ENCODE measurements at regions not wholly inside any gene's neighbourhood (a gene's known extent, or its start where the extent isn't known, plus 50 kb on each side); places are given as distances from the start of the nearest gene placed in this dataset.
A peak's percentile ranks its signal among the peaks of the same experiment; 100 is the strongest.

DNA sequence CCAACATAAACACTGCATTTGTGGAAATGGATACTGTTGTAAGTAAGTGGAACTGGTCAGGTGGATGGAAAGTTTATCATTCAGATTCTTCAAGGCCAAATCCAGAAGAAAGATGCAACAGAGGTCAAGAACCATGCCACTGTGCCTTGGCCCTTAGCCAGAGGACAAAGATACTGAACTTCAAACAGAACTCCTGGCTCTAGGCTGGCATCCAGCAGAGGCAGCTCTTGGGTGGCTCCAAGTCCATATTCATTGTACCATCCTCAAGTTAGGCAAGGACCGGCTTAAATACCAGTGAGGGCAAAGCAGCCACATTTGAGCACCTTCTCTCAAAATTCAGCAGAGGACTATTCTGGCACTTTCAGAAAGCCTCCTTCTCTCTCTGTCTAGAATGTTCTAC, 53.2 kb downstream of the DNAAF9 start:
- DNase-seq (ENCODE audit: low spot score): no peak

DNA sequence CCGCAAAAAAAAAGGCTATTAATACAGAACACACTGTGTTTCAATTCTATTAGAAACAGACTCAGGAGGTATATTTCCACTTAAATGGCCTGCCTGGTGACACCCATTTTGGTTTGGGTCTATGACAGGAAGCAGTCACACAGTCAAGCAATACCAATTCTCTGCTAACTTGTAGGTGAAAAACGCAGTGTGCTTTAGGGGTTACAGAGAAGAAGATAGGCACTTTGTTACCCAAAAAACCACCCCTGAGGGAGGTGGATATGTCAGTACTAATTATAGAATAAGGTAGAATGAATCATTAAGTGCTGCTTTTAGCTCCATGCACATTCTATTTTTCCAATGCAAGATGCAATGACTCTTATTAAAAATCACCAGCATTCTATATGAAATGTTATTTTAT, 53.8 kb downstream of the DNAAF9 start:
- no peak for DNase-seq (ENCODE audit: low spot score)

DNA sequence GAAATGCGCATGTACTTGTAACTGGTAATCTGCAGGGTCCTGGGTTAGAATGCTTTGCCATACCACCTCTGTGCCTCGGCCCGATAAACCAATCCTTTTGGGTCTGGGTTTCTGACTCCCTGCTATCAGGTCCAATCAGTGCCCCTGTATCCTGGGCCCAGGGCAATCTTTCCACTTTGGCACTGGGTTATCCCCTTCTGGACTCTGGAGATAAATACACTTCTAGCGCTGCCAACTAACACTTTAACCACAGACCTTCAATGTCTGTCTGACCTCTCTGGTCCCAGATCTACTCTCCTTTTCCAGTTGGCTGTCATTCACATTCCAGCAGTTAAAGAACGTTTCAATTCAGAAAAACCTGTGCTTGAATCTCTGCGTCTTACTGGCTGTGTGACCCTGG, 55.3 kb downstream of the DNAAF9 start:
- DNase-seq (ENCODE audit: low spot score): no peak

DNA sequence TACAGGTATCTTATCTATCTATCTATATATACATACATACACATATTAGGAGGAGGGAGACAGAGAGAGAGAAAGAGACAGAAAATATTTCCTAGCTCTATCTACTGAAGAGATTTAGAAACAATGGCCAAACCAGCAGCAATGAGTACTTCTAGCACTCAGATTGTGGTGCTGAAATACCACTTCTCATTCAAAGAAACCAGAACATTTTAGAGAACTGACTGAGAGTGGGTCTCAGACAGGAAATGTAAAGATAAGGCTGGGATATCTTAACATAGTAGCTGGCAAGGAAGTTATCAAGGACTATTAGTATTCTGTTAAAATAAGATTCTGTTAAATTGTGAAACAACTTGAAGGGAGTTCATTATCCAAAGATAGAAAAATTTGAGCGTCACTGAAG, 57.0 kb downstream of the DNAAF9 start:
- DNase-seq (ENCODE audit: low spot score): no peak

DNA sequence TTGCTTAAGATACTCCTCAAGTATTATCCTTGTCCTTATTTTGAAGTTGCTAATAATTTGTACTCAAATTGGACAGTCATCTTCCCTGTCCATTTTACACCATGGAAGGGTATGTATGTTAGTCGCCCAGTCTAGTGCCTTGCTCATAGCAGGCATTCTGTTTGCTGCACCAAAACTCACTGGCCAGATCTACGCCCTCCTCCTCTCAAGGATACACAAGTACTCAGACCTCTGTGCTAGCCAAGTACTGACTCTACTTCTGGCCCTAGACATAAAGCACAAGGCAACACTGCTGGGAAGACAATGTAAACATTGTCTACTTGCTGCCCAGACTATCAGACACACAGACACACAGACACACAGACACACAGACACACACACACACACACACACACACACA, 57.7 kb downstream of the DNAAF9 start:
- no peak for DNase-seq (ENCODE audit: low spot score)

DNA sequence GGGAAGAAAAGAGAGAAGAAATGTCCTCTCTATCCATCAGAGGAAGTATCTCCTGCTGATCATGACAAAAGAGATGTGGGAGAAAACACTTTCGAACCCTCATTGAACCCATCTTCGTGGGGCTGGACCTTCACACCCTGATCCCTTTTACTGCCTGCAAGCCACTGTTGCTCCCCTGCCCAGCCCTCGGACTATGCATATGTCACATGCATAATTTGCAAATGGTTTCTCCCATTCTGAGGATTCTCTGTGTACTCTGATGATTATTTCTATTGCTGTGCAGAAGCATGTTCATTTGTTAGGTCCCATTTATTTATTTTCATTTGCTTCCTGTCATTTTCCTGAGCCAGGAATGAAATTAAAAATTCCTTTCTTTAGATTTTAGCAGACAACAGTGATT, 64.7 kb downstream of the DNAAF9 start:
- no peak for DNase-seq (ENCODE audit: low spot score)

DNA sequence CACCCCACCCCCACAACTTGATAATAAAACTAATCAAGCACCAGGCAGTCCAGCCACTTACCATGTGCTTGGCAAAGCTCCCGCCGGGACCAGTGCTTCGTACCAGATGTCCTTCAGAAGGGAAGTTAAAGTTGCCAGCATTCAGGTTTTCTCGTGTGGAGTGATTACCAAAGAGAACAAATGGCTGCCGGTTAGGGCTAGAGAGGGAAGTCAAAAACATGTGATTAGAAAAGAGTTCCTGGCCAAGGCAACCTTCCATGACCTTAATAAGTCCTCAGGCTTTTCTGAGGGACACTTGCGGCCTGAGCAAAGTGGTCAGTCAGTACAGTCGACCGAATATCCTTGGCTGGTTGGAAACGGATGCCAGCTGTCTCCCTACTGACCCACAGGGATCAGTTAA, 67.0 kb downstream of the DNAAF9 start:
- peak; percentile 76 for DNase-seq (ENCODE audit: low spot score)

DNA sequence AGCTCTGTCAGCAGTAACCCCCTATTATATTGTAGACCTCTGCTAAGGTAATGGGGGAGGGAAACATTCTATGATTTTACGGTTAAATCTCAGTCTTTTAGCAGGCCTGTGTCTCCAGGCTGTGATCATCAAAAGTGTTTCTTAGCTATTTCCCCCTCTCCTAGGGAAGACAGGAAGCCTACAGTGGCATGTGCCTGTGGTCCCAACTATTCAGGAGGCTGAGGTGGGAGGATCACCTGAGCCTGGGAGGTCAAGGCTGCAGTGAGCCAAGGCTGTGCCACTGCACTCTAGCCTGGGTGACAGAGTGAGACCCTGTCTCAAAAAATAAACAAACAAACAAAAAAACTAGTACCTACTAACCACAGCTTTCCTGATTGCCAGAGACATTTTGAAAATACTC, 67.9 kb downstream of the DNAAF9 start:
- DNase-seq (ENCODE audit: low spot score): no peak

DNA sequence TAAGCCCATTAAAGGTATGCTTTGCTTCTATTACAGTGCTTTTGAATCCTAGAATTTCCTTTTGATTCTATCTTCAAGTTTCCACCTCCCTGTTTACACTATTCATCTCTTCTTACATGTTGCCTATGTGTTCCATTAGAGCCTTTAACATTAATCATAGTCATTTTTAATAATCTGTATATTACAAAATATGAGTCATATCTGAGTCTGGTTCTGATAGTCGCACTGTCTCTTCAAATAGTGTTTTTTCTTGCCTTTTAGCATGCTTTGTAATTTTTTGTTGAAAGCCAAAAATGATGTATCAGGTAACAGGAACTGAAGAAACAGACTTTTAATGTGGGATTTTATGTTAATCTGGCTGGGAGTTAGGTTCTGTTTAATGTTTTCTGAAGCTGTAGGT, 68.4 kb downstream of the DNAAF9 start:
- no peak for DNase-seq (ENCODE audit: low spot score)

DNA sequence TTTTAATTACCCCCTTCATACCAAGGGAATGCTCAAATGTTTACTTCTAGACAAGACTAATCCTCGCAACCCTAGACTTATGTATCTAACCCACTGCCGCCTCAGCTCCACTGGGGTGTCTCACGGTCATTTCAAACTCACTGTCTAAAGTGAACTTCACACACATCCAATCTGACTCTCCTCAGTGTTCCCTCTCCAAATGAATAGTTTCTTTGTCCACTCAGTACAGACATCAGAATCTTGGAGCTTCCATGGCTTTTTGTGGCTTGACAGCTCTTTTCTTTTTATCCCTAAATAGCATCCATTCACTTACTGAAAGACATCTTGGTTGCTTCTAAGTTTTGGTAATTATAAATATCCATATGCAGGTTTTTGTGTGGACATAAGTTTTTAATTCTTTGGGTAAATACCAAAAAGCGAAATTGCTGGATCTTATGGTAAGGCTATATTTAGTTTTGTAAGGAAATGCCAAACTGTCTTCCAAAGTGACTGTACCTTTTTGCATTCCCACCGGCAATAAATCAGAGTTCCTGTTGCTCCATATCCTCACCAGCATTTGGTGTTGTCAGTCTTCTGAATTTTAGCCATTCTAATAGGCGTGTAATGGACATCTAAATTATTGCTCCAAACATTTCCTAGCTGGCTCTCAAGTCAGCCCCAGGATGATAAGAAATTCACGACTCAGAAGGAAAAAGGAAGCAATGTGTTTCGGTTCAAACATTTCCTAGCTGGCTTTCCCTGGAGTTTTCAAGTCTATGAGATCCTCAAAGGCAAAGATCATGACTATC, 73.1 kb downstream of the DNAAF9 start:
- DNase-seq (ENCODE audit: low spot score): peak; percentile 25

DNA sequence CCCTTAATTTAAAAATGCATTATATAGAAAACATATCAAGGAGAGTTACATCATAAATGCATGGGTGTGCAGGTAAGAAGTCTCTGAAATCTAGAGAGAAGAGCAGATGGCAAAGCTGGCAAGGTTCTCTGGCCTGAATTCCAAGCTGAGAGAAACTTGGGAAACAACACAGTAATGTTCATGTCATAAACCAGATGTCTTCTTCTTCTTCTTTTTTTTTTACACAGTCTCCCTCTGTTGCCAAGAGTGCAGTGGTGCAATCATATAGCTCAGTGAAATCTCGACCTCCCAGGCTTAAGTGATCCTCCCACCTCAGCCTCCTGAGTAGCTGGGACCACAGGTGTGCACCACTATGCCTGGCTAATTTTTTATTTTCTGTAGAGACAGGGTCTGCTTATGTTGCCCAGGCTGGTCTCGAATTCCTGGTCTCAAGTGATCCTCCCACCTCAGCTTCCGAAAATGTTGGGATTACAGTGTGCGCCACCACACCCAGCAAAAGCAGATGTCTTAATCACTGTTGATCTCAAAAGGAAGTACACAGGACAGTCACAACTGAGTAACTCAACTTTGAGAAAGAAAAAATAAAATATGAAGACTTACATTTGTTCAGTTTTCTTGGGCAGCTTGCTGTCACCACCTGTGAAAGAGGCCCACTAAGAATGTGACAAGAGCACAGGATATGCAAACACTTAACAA, 77.3 kb downstream of the DNAAF9 start:
- DNase-seq (ENCODE audit: low spot score): no peak

DNA sequence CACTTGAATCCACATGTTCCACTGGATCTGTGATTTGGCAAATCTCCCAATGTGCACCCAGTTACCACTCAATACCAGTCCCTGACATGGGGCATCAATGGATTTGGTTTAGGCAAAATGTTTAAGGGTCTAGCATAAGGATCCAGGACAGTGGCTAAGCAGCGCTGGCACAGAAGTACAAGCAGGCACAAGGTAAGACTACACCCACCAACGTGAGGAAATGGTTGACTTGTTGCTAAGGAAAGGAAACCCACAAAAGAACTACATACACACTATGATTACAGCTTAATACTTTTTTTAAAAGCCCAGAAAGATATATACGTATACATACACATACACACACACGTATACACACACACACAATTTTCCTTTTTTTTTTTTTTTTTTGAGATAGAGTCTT, 79.0 kb downstream of the DNAAF9 start:
- DNase-seq (ENCODE audit: low spot score): no peak

DNA sequence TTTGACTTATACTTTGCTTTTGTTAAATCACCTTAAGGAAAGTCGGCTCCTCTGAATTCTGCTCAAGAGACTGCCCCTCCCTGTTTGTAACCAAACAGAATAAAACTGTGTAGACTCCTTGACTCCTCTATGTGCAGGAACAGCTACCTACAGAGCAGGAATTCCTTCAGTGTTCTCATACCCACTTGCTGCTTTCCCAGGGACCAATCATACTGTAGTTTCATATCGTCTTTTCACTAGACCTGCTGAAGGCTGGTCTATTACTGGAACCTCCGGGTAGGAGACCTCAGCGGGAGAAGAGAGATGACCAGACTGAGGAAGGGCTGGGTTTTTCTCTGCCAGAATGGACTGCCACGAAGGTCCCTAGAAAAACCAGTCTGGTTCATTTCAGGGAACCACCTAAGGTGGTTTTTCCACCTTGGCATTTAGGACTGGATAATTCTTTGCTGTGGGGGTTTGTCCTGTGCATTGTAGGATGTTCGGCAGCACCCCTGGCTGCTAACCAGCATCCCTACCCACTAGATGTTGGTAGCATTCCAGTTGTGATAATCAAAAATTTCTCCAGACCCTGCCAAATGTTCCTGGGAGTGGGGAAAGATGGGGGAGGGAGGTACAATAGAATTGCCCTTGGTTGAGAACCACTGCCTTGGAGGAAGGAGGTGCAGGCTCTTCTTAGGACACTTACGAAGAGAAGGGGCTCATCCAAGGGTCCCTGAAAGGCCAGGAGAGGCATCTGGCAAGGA, 80.5 kb downstream of the DNAAF9 start:
- DNase-seq (ENCODE audit: low spot score): no peak

DNA sequence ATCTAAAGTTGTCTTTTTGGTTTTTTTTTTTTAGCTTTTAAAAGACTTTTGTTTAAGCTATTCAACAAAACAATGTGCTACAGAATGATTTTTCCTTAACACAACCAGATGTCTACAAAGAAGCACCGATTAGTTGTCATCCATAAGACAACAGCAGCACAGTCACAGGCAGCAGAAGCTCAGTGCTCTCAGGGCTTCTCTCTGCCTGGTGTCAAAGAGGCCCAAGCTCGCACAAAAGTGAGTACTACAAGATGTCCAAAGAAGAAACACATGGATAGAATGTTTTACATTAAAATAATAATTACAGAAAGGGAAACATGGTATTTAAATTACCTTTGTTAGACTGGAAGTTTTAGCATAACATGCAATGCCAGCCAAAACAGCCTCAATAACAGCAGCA, 81.6 kb downstream of the DNAAF9 start:
- DNase-seq (ENCODE audit: low spot score): no peak

DNA sequence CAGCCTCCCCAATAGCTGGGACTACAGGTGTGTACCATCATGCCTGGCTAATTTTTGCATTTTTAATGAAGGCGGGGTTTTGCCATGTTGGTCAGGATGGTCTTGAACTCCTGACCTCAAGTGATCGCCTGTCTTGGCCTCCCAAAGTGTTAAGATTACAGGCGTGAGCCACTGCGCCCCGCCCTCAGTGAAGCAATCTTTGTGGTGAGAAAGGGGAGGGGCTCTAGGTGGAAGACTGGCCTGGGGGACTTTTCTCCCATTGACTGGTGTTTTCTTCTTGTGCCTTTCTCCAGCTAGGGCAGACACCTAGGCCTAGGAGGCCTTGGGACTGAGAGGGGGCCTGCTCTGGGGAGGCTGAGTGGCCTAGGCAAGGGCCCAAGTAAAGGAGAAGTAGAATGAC, 84.1 kb downstream of the DNAAF9 start:
- DNase-seq (ENCODE audit: low spot score): no peak

DNA sequence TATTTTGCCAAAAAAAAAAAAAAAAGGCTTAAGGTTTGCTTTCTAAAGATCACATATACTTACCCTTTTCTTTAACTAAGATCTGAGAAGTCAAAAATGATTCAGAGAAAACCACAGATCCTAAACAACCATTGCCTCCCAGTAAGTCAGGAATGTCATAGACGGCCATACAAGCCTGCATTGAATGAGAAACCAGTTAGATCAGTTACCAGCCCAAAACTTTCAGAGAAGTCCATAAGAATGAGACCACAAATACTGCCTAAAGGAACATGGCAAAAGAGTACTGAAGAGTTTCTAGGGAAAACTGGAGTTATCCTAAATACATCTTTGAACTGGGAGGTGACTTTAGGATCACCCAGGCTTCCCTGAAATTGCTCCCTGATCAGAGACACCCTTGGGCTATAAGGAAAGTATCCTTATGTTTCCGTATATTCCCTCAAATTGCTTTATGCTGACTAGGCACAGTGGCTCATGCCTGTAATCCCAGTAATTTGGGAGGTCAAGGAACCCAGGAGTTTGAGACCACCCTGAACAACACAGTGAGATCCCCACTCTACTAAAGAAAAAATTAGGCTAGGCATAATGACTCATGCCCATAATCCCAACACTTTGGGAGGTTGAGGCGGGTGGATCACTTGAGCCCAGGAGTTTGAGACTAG, 79.4 kb upstream of the SLC4A11 start:
- DNase-seq (ENCODE audit: low spot score): no peak

DNA sequence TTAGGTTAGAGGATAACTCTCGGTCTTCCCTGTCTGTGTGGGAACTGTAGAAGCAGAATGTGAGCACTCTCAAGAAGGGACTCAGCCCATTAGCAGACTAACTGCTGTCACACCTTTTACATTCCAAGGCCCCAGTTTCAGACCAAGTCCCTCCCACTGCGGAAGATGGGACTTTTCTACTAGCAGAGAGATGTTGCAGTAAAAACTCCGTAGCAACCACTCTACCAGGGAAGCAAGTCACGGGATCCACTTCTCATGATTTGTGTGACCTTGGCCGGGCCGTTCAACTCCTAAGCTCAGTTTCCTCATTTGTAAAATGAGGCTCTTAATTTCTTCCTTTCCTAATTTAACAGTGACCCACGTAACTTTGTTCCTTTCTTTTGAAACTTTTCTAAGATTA, 77.1 kb upstream of the SLC4A11 start:
- DNase-seq (ENCODE audit: low spot score): no peak

DNA sequence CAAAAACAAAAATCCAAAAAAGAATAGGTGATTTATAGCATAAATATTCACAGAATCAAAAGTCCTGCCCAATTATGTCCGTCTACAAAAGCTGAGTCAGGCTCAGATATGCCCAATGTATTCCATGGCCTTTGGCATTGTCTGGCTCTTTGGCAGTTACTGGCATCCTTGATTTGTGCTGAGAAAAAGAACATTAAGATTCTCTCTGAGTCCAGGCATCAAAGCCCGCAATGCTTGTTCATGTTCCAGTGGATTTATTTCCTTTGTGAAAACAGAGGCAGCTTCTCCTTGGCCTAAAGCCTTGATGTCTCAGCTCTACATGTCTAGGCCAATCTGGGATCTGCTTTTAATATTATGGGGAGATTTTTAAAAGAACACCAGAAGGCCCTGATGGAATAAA, 76.1 kb upstream of the SLC4A11 start:
- DNase-seq (ENCODE audit: low spot score): peak; percentile 43

DNA sequence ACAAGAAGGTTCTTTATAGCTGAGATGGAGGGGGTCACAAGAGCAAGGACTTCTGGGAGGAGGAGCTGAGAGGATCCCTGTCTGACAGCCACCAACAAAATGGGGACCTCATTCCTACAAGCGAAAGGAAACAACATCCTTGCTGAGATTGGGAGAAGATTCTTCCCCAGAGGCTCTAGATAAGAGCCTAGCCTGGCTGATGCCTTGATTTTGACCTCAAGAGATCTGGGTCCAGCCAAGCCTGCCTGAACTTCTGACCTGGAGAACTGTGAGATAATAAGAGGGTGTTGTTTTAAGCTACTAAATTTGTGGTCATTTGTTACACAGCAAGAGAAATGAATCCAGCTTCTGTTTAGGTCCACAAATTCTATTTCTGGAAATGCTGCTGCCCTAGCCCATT, 75.4 kb upstream of the SLC4A11 start:
- DNase-seq (ENCODE audit: low spot score): no peak

DNA sequence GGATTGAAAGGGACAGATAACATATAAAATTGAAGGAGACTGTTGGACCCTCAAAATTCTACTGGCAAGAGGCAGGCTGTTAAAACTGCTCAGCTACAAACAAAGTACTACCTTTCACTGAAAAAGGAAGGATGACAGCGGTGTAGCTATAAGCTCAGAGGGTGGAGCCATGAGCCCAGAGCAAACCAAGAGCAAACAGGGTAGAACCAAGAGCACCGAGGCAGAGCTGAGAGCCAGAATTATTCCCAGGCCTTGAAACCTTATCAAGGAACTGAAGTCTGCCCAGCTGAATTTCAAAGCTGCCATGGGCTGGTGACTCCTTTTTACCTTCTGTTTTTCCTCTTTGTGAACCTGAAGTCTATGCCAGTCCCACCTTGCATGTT, 74.7 kb upstream of the SLC4A11 start:
- DNase-seq (ENCODE audit: low spot score): no peak

DNA sequence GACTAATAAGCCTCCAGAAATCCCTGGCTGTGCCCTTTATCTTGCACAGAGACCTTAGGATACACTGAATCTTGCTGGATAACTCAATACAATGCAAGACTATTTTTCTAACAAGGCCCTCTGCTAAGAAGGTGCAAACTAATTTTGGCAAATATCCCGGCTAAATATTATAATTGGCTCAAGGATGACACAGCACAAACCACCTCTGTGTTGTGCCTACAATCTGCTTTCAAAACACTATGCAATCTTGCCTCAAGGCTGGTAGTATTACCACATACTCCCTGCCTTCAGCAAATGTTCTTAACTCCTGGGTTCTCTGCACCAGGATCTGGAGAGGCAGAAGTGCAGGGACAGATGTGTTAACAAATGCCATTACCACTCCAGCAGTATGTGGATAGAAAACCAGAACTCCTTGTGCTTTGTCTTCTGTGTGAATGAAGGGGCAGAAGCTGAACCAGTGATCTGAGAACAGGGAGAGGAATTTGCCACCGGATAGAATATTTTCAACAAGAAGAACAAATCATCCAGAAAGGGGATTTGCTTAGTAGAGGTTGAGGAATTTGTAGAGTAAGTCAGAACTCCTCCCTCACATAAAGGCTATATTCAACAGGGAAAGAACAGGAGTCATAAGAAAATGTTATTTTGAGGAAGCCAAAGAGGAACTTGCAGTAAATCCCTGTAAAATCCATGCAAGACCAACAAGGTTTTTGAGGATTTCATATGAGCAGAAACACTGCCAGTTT, 74.1 kb upstream of the SLC4A11 start:
- DNase-seq (ENCODE audit: low spot score): peak; percentile 44

DNA sequence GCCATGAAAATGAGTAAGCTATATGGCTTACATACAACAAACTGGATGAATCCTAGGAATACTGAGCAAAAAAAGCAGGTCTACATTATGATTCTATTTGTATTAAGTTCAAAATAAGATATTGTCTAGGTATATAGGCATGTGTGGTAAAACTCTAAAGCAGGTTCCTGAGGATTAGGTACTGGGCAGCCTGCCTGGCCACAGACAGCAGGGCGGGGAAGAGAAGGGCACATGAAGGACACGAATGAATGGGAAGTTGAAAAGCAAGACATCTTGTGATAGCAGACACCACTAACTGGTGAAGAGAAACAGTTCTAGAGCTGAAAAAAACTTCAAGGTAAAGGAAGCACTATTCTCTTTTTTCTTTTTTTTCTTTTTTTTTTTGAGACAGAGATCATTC, 72.6 kb upstream of the SLC4A11 start:
- no peak for DNase-seq (ENCODE audit: low spot score)
